Natural killer cell (primary cell): ENCODE measurements at regions not wholly inside any gene's neighbourhood (a gene's known extent, or its start where the extent isn't known, plus 50 kb on each side); places are given as distances from the start of the nearest gene placed in this dataset.

Source experiments
- ATAC-seq, 3 donors: fragments of 150-1000 bp in 2 of 3; fragments of 200-7000 bp in 1 of 3; cut with Tn5 transposase; 1 replicate in 1 of 3; 2 replicates in 2 of 3; pipeline ENCODE4 v1.10.0; 2021; ENCODE audit warnings: mild to moderate bottlenecking in 2 of 3, moderate library complexity in 2 of 3
- DNase-seq, 2 donors: peaks; one replicate each; pipeline versions ENCODE4 v3.0.0 to v3.0.0-alpha.2; 2013 to 2021; ENCODE audit warnings: mixed read lengths in 1 of 2
- H3K27ac ChIP-seq: one replicate; pipeline ENCODE4 v1.5.1; 2013; ENCODE audit warnings: mild to moderate bottlenecking, low read length
- H3K27me3 ChIP-seq: one replicate; pipeline ENCODE4 v1.6.1; 2013; ENCODE audit warnings: low read length; ENCODE audit not compliant: control insufficient read depth, insufficient read depth
- H3K36me3 ChIP-seq: one replicate; pipeline ENCODE4 v1.6.1; 2013; ENCODE audit warnings: low read length; ENCODE audit not compliant: control insufficient read depth, insufficient read depth
- H3K4me1 ChIP-seq: one replicate; pipeline ENCODE4 v1.6.1; 2013; ENCODE audit warnings: low read length; ENCODE audit not compliant: control insufficient read depth, insufficient read depth
- H3K4me3 ChIP-seq: one replicate; pipeline ENCODE4 v1.5.1; 2013; ENCODE audit warnings: low read length
- H3K9me3 ChIP-seq: one replicate; pipeline ENCODE4 v1.6.1; 2013; ENCODE audit warnings: low read length; ENCODE audit not compliant: control insufficient read depth, insufficient read depth
- H3K27ac Mint-ChIP-seq, 2 donors: one replicate each; pipeline ENCODE4 v1.8.0; 2022; ENCODE audit warnings: mild to moderate bottlenecking in 2 of 2, mixed read lengths in 2 of 2, moderate library complexity in 1 of 2
- H3K27me3 Mint-ChIP-seq, 2 donors: one replicate each; pipeline ENCODE4 v1.8.0; 2022; ENCODE audit warnings: low read depth in 2 of 2, mixed read lengths in 2 of 2
- H3K36me3 Mint-ChIP-seq: one replicate; pipeline ENCODE4 v1.8.0; 2022; ENCODE audit warnings: mixed read lengths
- H3K4me1 Mint-ChIP-seq, 2 donors: one replicate each; pipeline ENCODE4 v1.8.0; 2022; ENCODE audit warnings: mixed read lengths in 2 of 2
- H3K4me3 Mint-ChIP-seq: one replicate; pipeline ENCODE4 v1.8.0; 2022; ENCODE audit warnings: mild to moderate bottlenecking, moderate library complexity, mixed read lengths
- H3K9me3 Mint-ChIP-seq, 2 donors: one replicate each; pipeline ENCODE4 v1.8.0; 2022; ENCODE audit warnings: mixed read lengths in 2 of 2
- WGBS: methylation state at CpG from one replicate; pipeline ENCODE4 v1.1.7; 2013; ENCODE audit warnings: missing lambda C conversion rate; ENCODE audit not compliant: insufficient coverage; 5-methylcytosine and 5-hydroxymethylcytosine counted together
- intact Hi-C: fragments of 100-400 bp; cut with micrococcal nuclease; formaldehyde crosslinking; loops from one replicate; pipeline ENCODE4 v1.14.2; 2022
- TF ChIP-seq, protein P1 (sequence below): fragments of 200-600 bp; IDR thresholded peaks from one replicate; pipeline ENCODE4 v1.8.0; 2022; ENCODE audit warnings: antibody characterized with exemption

DNA sequence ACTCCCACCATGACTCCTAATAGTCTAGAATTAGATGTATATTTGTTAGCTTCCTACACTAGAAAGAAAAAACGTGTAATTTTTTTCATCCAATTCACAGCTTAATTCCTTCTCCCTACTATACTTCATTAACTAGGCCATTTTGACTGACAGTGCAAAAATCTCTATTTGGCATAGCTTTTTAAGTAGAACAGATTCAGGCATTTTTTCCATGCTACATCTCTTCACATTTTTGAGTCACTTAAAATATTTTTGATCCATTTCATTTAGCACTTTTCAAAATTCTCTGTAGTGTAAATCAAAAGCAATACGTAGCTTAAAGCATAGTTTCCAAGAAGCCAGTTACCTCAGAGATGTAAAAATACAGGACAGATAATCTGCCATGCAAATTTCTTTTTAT is 391.1 kb upstream of the NPVF start:
- Histone ChIP-seq H3K27me3 (no peaks in the 10 kb centered on the region), H3K4me1 (peaks cover 10% of the 10 kb centered on the region), H3K4me3 (no peak overlapping the region), H3K36me3 (no peaks in the 10 kb centered on the region), H3K9me3 (no peaks in the 10 kb centered on the region), H3K27ac (no peak overlapping the region)
- peaks cover 0 to 6% of the 10 kb centered on the region in 2 donors for H3K27me3 Mint-ChIP-seq
- TF ChIP-seq, protein P1, sequence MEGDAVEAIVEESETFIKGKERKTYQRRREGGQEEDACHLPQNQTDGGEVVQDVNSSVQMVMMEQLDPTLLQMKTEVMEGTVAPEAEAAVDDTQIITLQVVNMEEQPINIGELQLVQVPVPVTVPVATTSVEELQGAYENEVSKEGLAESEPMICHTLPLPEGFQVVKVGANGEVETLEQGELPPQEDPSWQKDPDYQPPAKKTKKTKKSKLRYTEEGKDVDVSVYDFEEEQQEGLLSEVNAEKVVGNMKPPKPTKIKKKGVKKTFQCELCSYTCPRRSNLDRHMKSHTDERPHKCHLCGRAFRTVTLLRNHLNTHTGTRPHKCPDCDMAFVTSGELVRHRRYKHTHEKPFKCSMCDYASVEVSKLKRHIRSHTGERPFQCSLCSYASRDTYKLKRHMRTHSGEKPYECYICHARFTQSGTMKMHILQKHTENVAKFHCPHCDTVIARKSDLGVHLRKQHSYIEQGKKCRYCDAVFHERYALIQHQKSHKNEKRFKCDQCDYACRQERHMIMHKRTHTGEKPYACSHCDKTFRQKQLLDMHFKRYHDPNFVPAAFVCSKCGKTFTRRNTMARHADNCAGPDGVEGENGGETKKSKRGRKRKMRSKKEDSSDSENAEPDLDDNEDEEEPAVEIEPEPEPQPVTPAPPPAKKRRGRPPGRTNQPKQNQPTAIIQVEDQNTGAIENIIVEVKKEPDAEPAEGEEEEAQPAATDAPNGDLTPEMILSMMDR: no peak
- H3K4me3 Mint-ChIP-seq: no peak overlapping the region
- intact Hi-C loops: no loop called here
- 94% methylated on average over 2 of the region's 2 CpGs for WGBS
- peaks cover 12% of the 10 kb centered on the region in 2 donors for H3K4me1 Mint-ChIP-seq
- DNase-seq: no peak
- no peaks in the 10 kb centered on the region for H3K9me3 Mint-ChIP-seq
- no peak for ATAC-seq
- no peak overlapping the region for H3K27ac Mint-ChIP-seq
- H3K36me3 Mint-ChIP-seq: no peaks in the 10 kb centered on the region

DNA sequence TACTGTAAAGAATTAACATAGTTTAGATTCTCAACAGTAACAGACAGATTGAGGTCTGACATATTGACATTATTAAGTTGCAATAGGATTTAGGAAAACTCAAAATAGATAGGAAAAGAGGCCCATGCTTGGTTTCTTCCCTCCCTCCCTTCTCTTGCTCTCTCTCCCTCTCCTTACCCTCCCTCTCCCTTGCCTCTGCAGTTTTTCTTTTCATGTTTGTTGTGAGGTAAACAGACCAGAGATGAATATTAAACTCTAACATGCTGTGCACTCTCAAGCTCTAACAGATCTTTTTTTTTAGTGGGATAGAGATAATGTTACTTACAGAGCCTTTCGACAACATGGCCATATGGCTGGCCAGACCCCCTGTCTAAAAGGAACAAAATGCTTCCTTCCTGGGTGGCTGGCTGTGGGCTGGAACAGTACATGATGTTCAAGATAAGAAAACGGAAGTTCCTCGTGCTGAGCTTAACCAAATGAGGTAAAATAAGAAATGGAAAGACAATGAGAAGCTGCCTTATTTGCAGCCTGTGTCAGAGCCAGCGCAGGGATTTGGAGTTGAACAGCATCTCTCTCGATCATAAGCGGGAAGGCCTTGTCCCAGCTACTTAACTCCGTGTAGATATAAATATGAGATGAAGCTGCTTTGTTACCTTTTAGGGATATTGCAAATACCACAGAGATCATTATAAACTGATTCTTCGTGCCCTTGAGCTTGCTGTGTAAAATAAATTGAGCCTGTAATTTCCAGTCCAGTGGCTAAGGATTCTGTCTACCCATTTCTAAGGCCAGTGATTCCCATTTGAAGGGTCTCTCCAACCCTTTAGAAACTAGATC is 391.9 kb upstream of the NPVF start:
- H3K4me3 Mint-ChIP-seq: peak overlapping the region; percentile 35
- DNase-seq: peak in 1 of 2 donors; percentile 44
- Histone ChIP-seq H3K4me3 (no peak overlapping the region), H3K27me3 (no peaks in the 10 kb centered on the region), H3K9me3 (no peaks in the 10 kb centered on the region), H3K27ac (peak overlapping the region; percentile 34), H3K4me1 (peaks cover 10% of the 10 kb centered on the region), H3K36me3 (no peaks in the 10 kb centered on the region)
- no peak overlapping the region for H3K27ac Mint-ChIP-seq
- peaks cover 12% of the 10 kb centered on the region in 2 donors for H3K4me1 Mint-ChIP-seq
- no peak for ATAC-seq
- no peaks in the 10 kb centered on the region for H3K9me3 Mint-ChIP-seq
- 16% methylated on average over 8 of the region's 8 CpGs for WGBS
- TF ChIP-seq, protein P1: no peak
- H3K36me3 Mint-ChIP-seq: no peaks in the 10 kb centered on the region
- intact Hi-C loops: no loop called here
- H3K27me3 Mint-ChIP-seq: peaks cover 1 to 6% of the 10 kb centered on the region in 2 donors

DNA sequence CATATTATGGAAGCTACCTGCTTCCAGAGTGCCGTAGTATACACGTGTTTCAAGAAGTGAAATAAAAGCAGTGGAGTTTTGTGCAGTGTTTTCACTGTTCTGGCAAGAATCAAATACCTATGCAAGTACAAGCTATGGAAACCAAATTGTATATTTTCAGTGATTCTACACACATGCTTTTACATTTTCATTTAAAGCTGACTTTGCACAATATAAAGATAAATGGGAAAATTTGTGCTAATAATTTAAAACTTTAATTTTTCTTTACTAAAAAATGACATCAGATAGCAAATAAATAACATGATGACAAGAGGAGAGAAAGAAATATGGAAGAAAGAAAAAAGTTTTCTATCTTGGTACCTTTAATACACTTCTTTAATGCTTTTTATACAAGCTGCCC is 393.7 kb upstream of the NPVF start:
- H3K36me3 Mint-ChIP-seq: no peaks in the 10 kb centered on the region
- DNase-seq (no peak), ATAC-seq (no peak)
- H3K4me3 ChIP-seq: no peak overlapping the region
- WGBS: 95% methylated on average over 2 of the region's 2 CpGs
- no peaks in the 10 kb centered on the region for H3K36me3 ChIP-seq
- H3K9me3 ChIP-seq: no peaks in the 10 kb centered on the region
- no peak overlapping the region for H3K4me3 Mint-ChIP-seq
- H3K27ac Mint-ChIP-seq: no peak overlapping the region
- intact Hi-C loops: no loop called here
- no peaks in the 10 kb centered on the region for H3K9me3 Mint-ChIP-seq
- no peaks in the 10 kb centered on the region for H3K27me3 ChIP-seq
- no peak overlapping the region for H3K27ac ChIP-seq
- peaks cover 14% of the 10 kb centered on the region for H3K4me1 ChIP-seq
- H3K27me3 Mint-ChIP-seq: peaks cover 5 to 6% of the 10 kb centered on the region in 2 donors
- TF ChIP-seq, protein P1: no peak
- peaks cover 12% of the 10 kb centered on the region in 2 donors for H3K4me1 Mint-ChIP-seq

DNA sequence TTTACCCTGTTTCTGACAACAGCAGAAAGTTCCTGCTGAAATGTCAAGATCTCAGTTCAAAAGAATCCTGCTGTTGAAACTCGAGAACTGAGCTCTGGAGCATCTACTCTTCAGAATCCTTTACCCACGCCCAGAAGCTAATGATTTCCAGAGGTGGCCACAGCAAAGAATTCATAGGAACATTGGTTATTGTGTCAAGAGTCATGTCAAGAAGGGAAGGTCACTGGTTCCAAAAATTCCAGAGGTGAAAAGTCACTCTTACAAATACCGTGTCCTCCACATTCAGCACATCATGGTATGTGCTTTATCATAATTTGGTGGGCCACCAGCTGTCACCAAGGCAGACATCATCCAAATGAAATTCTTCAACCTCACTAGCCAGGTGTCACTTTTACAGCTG is 394.4 kb upstream of the NPVF start:
- no peak overlapping the region for H3K27ac Mint-ChIP-seq
- no peaks in the 10 kb centered on the region for H3K9me3 ChIP-seq
- H3K9me3 Mint-ChIP-seq: no peaks in the 10 kb centered on the region
- H3K36me3 Mint-ChIP-seq: no peaks in the 10 kb centered on the region
- no peak overlapping the region for H3K4me3 Mint-ChIP-seq
- TF ChIP-seq, protein P1: no peak
- DNase-seq: no peak
- peaks cover 14% of the 10 kb centered on the region for H3K4me1 ChIP-seq
- peaks cover 12% of the 10 kb centered on the region in 2 donors for H3K4me1 Mint-ChIP-seq
- no peak overlapping the region for H3K4me3 ChIP-seq
- intact Hi-C loops: no loop called here
- no peaks in the 10 kb centered on the region for H3K36me3 ChIP-seq
- H3K27ac ChIP-seq: no peak overlapping the region
- WGBS: 83% methylated on average over 3 of the region's 3 CpGs
- peaks cover 5 to 6% of the 10 kb centered on the region in 2 donors for H3K27me3 Mint-ChIP-seq
- ATAC-seq: no peak
- no peaks in the 10 kb centered on the region for H3K27me3 ChIP-seq
